Esophagus muscularis mucosa (tissue), 3 donors: ENCODE measurements at regions not wholly inside any gene's neighbourhood (a gene's known extent, or its start where the extent isn't known, plus 50 kb on each side); places are given as distances from the start of the nearest gene placed in this dataset.

ENCODE experiments used
- CTCF ChIP-seq, 3 experiments: fragments of 200-600 bp in 2 of 3; fragments of 450-650 bp in 1 of 3; sonication (generic) in 2 of 3; IDR thresholded peaks; one replicate each; pipeline ENCODE4 v1.5.1; 2017 to 2019; ENCODE audit warnings: antibody characterized with exemption in 3 of 3, mild to moderate bottlenecking in 2 of 3, moderate library complexity in 1 of 3
- POLR2A ChIP-seq: fragments of 450-650 bp; IDR thresholded peaks from one replicate; pipeline ENCODE4 v1.6.1; 2017; ENCODE audit warnings: antibody characterized with exemption, moderate library complexity, mild to moderate bottlenecking, low read depth
- POLR2AphosphoS5 ChIP-seq, 2 donors: sonication (generic); formaldehyde crosslinking; IDR thresholded peaks; one replicate each; pipeline ENCODE4 v1.6.1; 2017; ENCODE audit warnings: antibody characterized with exemption in 2 of 2

- TF ChIP-seq CTCF (IDR thresholded peaks at IDR 0.05) (no peak), POLR2AphosphoS5 (IDR thresholded peaks at IDR 0.05) (no peak), POLR2A (no peak)
Measured at GRCh38 chr6:78799682-78800081, 67.7 kb upstream of the IRAK1BP1 start.
